HCT116 (cell line): ENCODE measurements at regions not wholly inside any gene's neighbourhood (a gene's known extent, or its start where the extent isn't known, plus 50 kb on each side); places are given as distances from the start of the nearest gene placed in this dataset.

Experiments
- ATAC-seq: fragments of 200-7000 bp; cut with Tn5 transposase; 2 replicates; pipeline ENCODE4 v1.9.1; 2020; ENCODE audit warnings: mild to moderate bottlenecking, moderate library complexity
- BruUV-seq: library from RNA; stranded (reverse); fragments of 400-500 nt; replicated peaks from 2 replicates; lab custom pipeline; 2021; lab: Mats Ljungman, UMichigan
- CTCF ChIA-PET: fragments of 300-600 bp; sonication (Branson Sonifier 250); formaldehyde crosslinking; loops from one replicate; lab custom pipeline; 2021; ENCODE audit warnings: antibody characterized with exemption; lab: Charles Lee
- POLR2A ChIA-PET: fragments of 300-600, 350-600 bp; sonication (Branson Sonifier 250); formaldehyde crosslinking; loops from one replicate; lab custom pipeline; 2021; ENCODE audit warnings: antibody characterized with exemption; lab: Charles Lee
- RAD21 ChIA-PET, 2 experiments: fragments of 300-600 bp; sonication (Branson Sonifier 250); formaldehyde crosslinking; loops; one replicate each; lab custom pipeline; 2023; ENCODE audit warnings: low total read pairs in 2 of 2; ENCODE audit not compliant: uncharacterized antibody in 2 of 2, unreplicated experiment in 2 of 2, low non-redundant PET in 1 of 2; lab: Charles Lee
- DNase-seq: peaks from one replicate; pipeline ENCODE4 v3.0.0-alpha.2; 2010; ENCODE audit warnings: low read depth, low spot score
- H2AFZ ChIP-seq: fragments of 200-600 bp; shearing (Covaris generic), sonication (generic); 2 replicates; pipeline ENCODE4 v1.6.1; 2017; ENCODE audit warnings: low read depth, mixed run types, mixed read lengths, antibody characterized with exemption, low read length; ENCODE audit not compliant: poor library complexity, severe bottlenecking
- H3K27ac ChIP-seq: 2 replicates; pipeline ENCODE4 v1.5.1; 2012; ENCODE audit warnings: low read depth, low read length
- H3K27me3 ChIP-seq: fragments of 200-600 bp; sonication (generic); 2 replicates; pipeline ENCODE4 v1.6.1; 2016; ENCODE audit warnings: mixed run types, low read length, mixed read lengths; ENCODE audit not compliant: insufficient read depth
- H3K36me3 ChIP-seq, 2 experiments: fragments of 200-500 bp in 1 of 2; fragments of 200-600 bp in 1 of 2; sonication (Bioruptor generic) in 1 of 2; sonication (generic) in 1 of 2; 2 replicates each; pipeline versions ENCODE4 v1.5.1 to v1.6.1; 2014 to 2016; ENCODE audit warnings: low read length in 2 of 2, inconsistent platforms in 1 of 2, mixed read lengths in 1 of 2, mixed run types in 1 of 2; ENCODE audit not compliant: insufficient read depth in 2 of 2, control insufficient read depth in 1 of 2
- H3K4me1 ChIP-seq, 2 experiments: fragments of 200-600 bp in 1 of 2; sonication (generic) in 1 of 2; 2 replicates each; pipeline versions ENCODE4 v1.5.1 to v1.6.1; 2012 to 2017; ENCODE audit warnings: low read length in 2 of 2, inconsistent platforms in 1 of 2, mild to moderate bottlenecking in 1 of 2, mixed read lengths in 1 of 2, mixed run types in 1 of 2, moderate library complexity in 1 of 2; ENCODE audit not compliant: insufficient read depth in 2 of 2, control insufficient read depth in 1 of 2
- H3K4me2 ChIP-seq: fragments of 200-600 bp; sonication (generic); 2 replicates; pipeline ENCODE4 v1.6.1; 2017; ENCODE audit warnings: mixed run types, low read length, mixed read lengths
- H3K4me3 ChIP-seq, 2 experiments: fragments of 200-600 bp in 1 of 2; sonication (generic) in 1 of 2; replicated peaks in 1 of 2; 2 replicates each; pipeline ENCODE4 v1.5.1; 2011 to 2016; ENCODE audit warnings: low read length in 2 of 2, control low read depth in 1 of 2, low read depth in 1 of 2, mild to moderate bottlenecking in 1 of 2, mixed read lengths in 1 of 2, mixed run types in 1 of 2
- H3K79me2 ChIP-seq: fragments of 200-600 bp; sonication (generic); 2 replicates; pipeline ENCODE4 v1.6.1; 2017; ENCODE audit warnings: mild to moderate bottlenecking, mixed run types, low read length, moderate library complexity, mixed read lengths; ENCODE audit not compliant: insufficient read depth
- H3K9ac ChIP-seq: fragments of 200-600 bp; sonication (generic); 2 replicates; pipeline ENCODE4 v1.6.1; 2016; ENCODE audit warnings: low read length, mixed read lengths
- H3K9me2 ChIP-seq: fragments of 200-600 bp; sonication (generic), shearing (Covaris generic); 2 replicates; pipeline ENCODE4 v1.6.1; 2017; ENCODE audit warnings: mixed run types, mild to moderate bottlenecking, moderate library complexity; ENCODE audit not compliant: insufficient read depth
- H3K9me3 ChIP-seq, 2 experiments: fragments of 200-500 bp in 1 of 2; fragments of 200-600 bp in 1 of 2; sonication (Bioruptor generic) in 1 of 2; sonication (generic) in 1 of 2; 2 replicates each; pipeline ENCODE4 v1.6.1; 2014 to 2017; ENCODE audit warnings: low read length in 2 of 2, mixed read lengths in 2 of 2, inconsistent platforms in 1 of 2, low read depth in 1 of 2, mild to moderate bottlenecking in 1 of 2, mixed run types in 1 of 2, moderate library complexity in 1 of 2; ENCODE audit not compliant: control insufficient read depth in 1 of 2, insufficient read depth in 1 of 2
- H4K20me1 ChIP-seq: fragments of 200-600 bp; sonication (generic), shearing (Covaris generic); 2 replicates; pipeline ENCODE4 v1.6.1; 2017; ENCODE audit warnings: mixed run types, mild to moderate bottlenecking, moderate library complexity; ENCODE audit not compliant: insufficient read depth
- CBX3 ChIP-seq: IDR thresholded peaks from 2 replicates; pipeline ENCODE4 v1.6.1; 2012; ENCODE audit warnings: low read depth
- CEBPB ChIP-seq: IDR thresholded peaks from 2 replicates; pipeline ENCODE4 v1.6.1; 2012; ENCODE audit warnings: low read depth
- CTCF ChIP-seq, 3 experiments: fragments of 200-600 bp in 1 of 3; sonication (generic) in 1 of 3; IDR thresholded peaks in 2 of 3; conservative IDR thresholded peaks in 1 of 3; 2 replicates each; pipeline ENCODE4 v1.5.1; 2012 to 2017; ENCODE audit warnings: low read depth in 2 of 3, low read length in 2 of 3, antibody characterized with exemption in 1 of 3, borderline replicate concordance in 1 of 3, control low read depth in 1 of 3, mild to moderate bottlenecking in 1 of 3, mixed read lengths in 1 of 3, mixed run types in 1 of 3, moderate library complexity in 1 of 3; ENCODE audit not compliant: insufficient read depth in 1 of 3
- ELF1 ChIP-seq: IDR thresholded peaks from 2 replicates; pipeline ENCODE4 v1.6.1; 2012; ENCODE audit warnings: low read depth, borderline replicate concordance
- EZH2 ChIP-seq: fragments of 200-600 bp; sonication (generic); IDR thresholded peaks from 2 replicates; pipeline ENCODE4 v1.6.1; 2017; ENCODE audit warnings: antibody characterized with exemption, mixed run types
- EZH2phosphoT487 ChIP-seq: fragments of 200-600 bp; IDR thresholded peaks from 2 replicates; pipeline ENCODE4 v1.6.1; 2018; ENCODE audit warnings: antibody characterized with exemption, borderline replicate concordance
- JUND ChIP-seq: IDR thresholded peaks from 2 replicates; pipeline ENCODE4 v1.6.1; 2012
- MAX ChIP-seq: IDR thresholded peaks from 2 replicates; pipeline ENCODE4 v1.6.1; 2012
- POLR2A ChIP-seq: IDR thresholded peaks from 2 replicates; pipeline ENCODE4 v1.7.0; 2011; ENCODE audit warnings: borderline replicate concordance; ENCODE audit not compliant: insufficient read depth, insufficient read length; ENCODE audit errors: extremely low read depth
- POLR2AphosphoS5 ChIP-seq: IDR thresholded peaks from 2 replicates; pipeline ENCODE4 v1.6.1; 2011; ENCODE audit warnings: mild to moderate bottlenecking, low read depth, low read length, moderate library complexity
- RAD21 ChIP-seq: IDR thresholded peaks from 2 replicates; pipeline ENCODE4 v1.6.1; 2012; ENCODE audit warnings: low read depth, mild to moderate bottlenecking
- SIN3A ChIP-seq: IDR thresholded peaks from 2 replicates; pipeline ENCODE4 v1.6.1; 2012; ENCODE audit warnings: low read depth
- SP1 ChIP-seq: IDR thresholded peaks from 2 replicates; pipeline ENCODE4 v1.6.1; 2012; ENCODE audit warnings: low read depth
- SRF ChIP-seq: IDR thresholded peaks from 2 replicates; pipeline ENCODE4 v1.6.1; 2012; ENCODE audit warnings: low read depth
- TCF7L2 ChIP-seq: IDR thresholded peaks from 2 replicates; pipeline ENCODE4 v1.7.0; 2011; ENCODE audit warnings: borderline replicate concordance, inconsistent platforms; ENCODE audit not compliant: insufficient read depth, insufficient read length; ENCODE audit errors: extremely low read depth
- YY1 ChIP-seq: IDR thresholded peaks from 2 replicates; pipeline ENCODE4 v1.6.1; 2011; ENCODE audit warnings: low read length, low read depth, moderate library complexity, mild to moderate bottlenecking; ENCODE audit not compliant: insufficient replicate concordance; ENCODE audit errors: extremely low read depth
- ZFX ChIP-seq: fragments of 450-650 bp; IDR thresholded peaks from 2 replicates; pipeline ENCODE4 v1.6.1; 2017
- ZNF274 ChIP-seq: fragments of 200-500 bp; sonication (Bioruptor generic); IDR thresholded peaks from 2 replicates; pipeline ENCODE4 v1.6.1; 2014; ENCODE audit warnings: mild to moderate bottlenecking, low read depth, low read length, inconsistent platforms
- intact Hi-C: fragments of 100-400 bp; cut with micrococcal nuclease; formaldehyde crosslinking; loops from 2 replicates; pipeline ENCODE4 v1.10.0; 2022
- TF ChIP-seq, protein P1 (sequence below): IDR thresholded peaks from 2 replicates; pipeline ENCODE4 v1.6.1; 2012
- TF ChIP-seq, protein P2 (sequence below): IDR thresholded peaks from 2 replicates; pipeline ENCODE4 v1.6.1; 2011; ENCODE audit warnings: mild to moderate bottlenecking, low read length, moderate library complexity; ENCODE audit not compliant: insufficient replicate concordance; ENCODE audit errors: extremely low read depth

DNA sequence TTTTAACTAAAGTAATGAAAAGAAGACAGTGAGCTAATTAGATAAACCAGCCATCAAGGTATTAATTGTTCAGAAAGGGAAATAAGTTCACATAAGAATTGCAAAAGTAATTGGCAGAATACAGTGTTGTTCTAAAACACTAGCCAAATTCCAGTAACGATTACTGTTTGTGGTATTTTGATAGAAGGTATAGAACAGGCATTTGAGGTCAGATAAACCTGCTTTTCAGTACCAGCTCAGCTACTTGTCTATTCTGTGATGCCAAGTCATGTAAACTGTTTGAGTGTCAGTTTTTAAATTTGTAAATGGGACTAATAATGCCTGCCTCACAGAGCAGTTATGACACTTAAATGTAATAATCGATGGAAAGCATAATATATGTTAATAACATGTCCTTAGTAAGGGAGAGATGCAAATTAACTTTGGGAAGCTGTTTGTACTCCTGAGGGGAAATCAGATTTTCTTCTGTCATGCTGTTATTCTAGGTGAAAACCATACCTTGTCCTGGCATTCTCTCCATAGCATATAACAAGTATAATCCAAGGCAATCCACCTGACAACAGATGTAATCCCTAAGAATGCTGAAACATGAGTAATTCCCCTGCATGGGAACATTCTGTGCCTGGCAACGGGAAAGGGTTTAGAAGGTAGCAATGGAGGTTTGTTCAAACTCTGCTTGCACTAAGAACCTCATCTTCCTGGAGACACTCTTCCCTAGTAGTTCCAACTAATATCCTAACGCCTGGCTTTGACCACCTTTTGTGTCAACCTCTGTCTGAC, 509.5 kb upstream of the PAPPA start:
- Histone ChIP-seq H3K4me2 (no peak overlapping the region), H3K79me2 (no peaks in the 10 kb centered on the region), H4K20me1 (no peaks in the 10 kb centered on the region), H3K27me3 (peaks cover 30% of the 10 kb centered on the region; the same call in 1 of the 2 replicates), H3K4me1 (no peaks in the 10 kb centered on the region), H3K9ac (no peak overlapping the region), H2AFZ (no peak overlapping the region)
- DNase-seq (no peak), ATAC-seq (no peak)
- intact Hi-C loops: no loop called here
- no TSS peak for BruUV-seq
- TF ChIP-seq ELF1: no peak
- TF ChIP-seq, protein P1, sequence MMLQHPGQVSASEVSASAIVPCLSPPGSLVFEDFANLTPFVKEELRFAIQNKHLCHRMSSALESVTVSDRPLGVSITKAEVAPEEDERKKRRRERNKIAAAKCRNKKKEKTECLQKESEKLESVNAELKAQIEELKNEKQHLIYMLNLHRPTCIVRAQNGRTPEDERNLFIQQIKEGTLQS: no peak
- no peak for TF ChIP-seq POLR2AphosphoS5
- TF ChIP-seq RAD21: no peak
- no peak for TF ChIP-seq YY1
- no peak for TF ChIP-seq CBX3
- no peak for TF ChIP-seq POLR2A
- TF ChIP-seq CEBPB: no peak
- TF ChIP-seq EZH2phosphoT487: no peak
- no peak for TF ChIP-seq EZH2
- TF ChIP-seq ZFX: no peak
- TF ChIP-seq SIN3A: no peak
- no peak for TF ChIP-seq SRF
- TF ChIP-seq, protein P2, sequence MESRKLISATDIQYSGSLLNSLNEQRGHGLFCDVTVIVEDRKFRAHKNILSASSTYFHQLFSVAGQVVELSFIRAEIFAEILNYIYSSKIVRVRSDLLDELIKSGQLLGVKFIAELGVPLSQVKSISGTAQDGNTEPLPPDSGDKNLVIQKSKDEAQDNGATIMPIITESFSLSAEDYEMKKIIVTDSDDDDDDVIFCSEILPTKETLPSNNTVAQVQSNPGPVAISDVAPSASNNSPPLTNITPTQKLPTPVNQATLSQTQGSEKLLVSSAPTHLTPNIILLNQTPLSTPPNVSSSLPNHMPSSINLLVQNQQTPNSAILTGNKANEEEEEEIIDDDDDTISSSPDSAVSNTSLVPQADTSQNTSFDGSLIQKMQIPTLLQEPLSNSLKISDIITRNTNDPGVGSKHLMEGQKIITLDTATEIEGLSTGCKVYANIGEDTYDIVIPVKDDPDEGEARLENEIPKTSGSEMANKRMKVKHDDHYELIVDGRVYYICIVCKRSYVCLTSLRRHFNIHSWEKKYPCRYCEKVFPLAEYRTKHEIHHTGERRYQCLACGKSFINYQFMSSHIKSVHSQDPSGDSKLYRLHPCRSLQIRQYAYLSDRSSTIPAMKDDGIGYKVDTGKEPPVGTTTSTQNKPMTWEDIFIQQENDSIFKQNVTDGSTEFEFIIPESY: no peak
- TF ChIP-seq MAX: no peak
- no peak for TF ChIP-seq SP1
- TF ChIP-seq JUND: no peak
- no peak for TF ChIP-seq TCF7L2
- no peak for TF ChIP-seq ZNF274
- TF ChIP-seq CTCF (IDR thresholded peaks at IDR 0.05 in 2 of 3, conservative IDR thresholded peaks at IDR 0.05 in 1 of 3; ENCODE audit: borderline replicate concordance in 1 of 3, insufficient read depth in 1 of 3, low read depth in 2 of 3, low read length in 2 of 3): no peak
- TF ChIP-seq, all 23 proteins: peak for 0
- POLR2A ChIA-PET: no interaction called here
- Histone ChIP-seq H3K9me3 (no peaks in the 10 kb centered on the region), H3K4me3 (no peak overlapping the region), H3K36me3 (no peaks in the 10 kb centered on the region), H3K27ac (no peak overlapping the region), H3K9me2 (no peaks in the 10 kb centered on the region)
- CTCF ChIA-PET: no interaction called here
- RAD21 ChIA-PET: no interaction called here
